SKM-1 (cell line): ENCODE measurements at regions not wholly inside any gene's neighbourhood (a gene's known extent, or its start where the extent isn't known, plus 50 kb on each side); places are given as distances from the start of the nearest gene placed in this dataset.
A peak's percentile ranks its signal among the peaks of the same experiment; 100 is the strongest.

Experiments
- DNase-seq: peaks from one replicate; lab custom pipeline; 2025; ENCODE audit not compliant: unreplicated experiment; lab: John Stamatoyannopoulos, UW

DNA sequence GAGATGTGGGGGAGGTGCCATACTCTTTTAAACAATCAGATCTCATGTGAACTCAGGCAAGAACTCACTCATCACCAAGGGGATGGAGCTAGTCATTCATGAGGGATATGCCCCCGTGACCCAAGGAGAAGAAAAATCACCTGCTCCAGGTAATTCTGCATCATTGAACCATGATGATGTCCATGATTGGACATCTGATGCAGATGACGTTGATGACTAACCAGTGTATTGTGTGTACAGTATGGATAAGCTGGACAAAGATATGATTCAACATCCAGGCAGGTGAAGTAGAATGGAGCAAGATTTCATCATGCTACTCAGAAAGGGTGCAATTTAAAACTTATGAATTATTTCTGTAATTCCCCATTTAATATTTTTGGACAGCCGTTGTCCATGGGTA, 286.4 kb upstream of the SMIM31 start:
- no peak for DNase-seq

DNA sequence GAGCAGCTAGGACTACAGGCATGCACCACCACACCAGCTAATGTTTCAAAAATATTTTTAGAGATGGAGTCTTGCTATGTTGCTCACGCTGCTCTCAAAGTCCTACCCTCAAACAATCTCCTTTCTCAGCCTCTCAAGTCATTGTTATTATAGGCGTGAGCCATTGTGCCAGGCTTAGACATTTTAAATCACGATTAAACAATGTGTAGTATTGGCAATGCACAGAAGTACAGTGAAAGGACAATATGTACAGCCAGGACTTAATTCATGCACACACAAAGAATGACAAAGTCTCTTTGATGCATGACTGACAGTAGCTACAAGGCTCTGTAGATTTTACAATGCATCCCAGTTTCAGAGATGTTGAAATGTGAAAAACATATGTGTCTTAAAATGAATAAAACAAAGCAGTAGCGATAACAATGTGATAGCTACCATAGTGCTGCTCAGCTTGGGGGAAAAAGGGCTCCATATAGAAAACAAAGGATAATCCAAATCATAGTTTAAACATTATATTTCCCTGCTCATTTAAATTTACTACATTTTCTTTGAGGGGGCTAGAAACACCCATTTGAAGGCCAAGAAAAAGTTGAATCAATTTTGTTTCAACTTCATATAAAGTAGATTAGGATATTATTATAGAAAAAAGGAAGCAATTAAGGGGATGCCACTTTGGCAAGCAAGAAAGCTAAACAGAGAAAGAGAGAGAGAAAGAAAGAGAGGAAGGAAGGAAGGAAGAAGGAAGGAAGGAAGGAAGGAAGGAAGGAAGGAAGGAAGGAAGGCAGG, 272.4 kb upstream of the SMIM31 start:
- DNase-seq, result no peak

DNA sequence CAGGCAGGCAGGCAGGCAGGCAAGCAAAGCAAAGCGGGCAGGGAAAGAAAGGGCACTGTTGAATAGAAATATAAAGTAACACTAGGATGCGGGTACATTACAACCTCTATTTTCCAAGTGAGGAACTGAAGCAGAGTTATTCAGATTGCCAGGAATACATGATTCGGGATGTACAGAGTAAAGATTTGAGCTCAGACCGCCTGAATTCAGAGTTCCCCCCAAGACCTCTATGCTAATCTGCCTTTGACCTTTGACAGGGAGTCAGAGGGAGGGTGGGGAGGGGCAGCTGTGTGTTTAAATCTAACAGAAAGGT, 271.9 kb upstream of the SMIM31 start:
- no peak for DNase-seq

DNA sequence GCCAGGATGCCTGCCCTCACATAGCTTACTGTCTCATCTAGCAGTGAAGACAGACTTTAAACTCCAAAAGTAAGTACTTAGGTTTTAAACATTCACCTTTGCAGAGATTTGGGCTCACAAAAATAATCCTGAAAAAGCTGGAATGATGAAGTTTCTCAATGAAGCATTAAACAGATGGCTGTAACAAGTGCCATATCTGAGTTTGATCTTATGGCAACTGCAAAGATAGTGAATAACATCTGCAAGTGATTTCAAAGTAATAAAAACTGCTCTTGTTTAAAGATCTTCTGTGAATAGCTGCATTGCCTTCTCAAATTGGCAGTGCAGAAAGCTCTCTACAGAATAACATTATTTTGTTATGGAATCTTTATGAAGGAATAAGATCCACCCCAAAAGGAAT, 271.2 kb upstream of the SMIM31 start:
- DNase-seq, result no peak

DNA sequence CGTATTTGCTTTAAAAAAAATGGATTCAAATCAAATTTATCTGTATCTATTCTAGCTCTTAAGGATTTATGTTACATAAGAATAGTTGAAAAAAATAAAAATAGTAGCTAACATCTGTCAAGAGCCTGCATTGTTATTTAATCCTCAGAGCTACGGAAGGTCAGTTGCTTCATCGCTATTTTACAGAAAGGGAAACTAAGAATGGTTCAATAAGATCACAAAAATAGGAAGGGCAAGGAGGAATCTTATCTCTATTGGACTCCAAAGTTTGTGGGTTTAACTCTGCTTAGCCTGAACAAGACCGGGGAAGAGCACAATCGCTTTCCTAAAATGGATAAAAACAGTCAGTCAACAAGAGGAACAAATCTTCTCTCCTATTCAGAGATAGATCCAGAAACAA, 270.2 kb upstream of the SMIM31 start:
- no peak for DNase-seq

DNA sequence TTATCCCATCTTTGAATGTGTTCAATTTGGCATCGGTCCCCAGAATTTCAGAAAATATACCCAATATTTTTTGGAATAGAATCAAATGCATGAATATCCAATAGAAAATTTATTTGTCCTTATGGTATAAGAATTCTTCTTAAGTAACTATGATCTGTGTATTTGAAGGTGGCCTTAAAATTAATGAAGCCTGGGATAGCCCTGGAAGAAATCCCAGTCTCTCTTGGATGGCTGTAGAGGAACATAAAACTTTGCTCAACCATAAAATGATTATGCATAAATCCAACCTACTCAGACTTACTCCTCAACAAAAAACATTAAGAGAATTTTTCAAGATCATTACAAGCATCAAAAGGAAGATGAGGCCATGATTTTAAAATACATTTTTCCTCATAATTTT, 269.4 kb upstream of the SMIM31 start:
- DNase-seq, result no peak

DNA sequence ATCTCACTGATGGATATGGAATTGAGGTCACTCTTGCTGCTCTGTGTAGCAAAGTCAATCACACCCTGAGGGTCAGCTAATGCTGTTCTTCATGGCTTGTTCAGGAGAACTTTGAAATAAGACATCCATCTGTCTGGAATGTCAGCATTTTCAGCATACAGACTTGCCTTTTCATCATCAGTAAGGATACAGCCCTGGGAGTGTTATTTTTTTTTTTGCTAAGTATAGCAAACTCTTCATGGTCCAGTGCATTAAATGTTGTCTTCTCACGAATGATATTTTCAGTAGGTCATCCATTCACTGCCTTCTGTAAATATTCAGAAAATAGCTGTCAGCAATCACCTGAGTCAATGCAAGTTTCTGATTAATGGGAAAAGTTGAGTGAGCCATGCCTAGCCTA, 268.8 kb upstream of the SMIM31 start:
- no peak for DNase-seq

DNA sequence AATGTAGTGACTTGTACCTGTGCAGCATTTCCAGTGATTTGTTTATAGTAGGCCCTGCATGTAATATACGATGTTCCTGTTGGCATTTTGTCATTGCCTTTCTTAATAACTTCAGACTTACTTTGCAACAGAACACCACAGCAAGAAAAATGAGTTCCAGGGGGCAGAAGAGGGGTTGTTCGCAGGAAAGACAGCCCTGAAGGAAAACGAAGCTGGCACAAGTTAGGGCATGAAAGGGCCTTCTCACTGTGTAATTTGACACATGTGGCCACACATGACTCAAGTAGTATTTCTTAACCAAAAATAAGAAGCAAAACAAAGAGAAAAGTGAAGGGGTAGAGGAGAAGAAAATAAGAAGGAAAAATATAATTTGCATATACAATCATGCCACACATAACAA, 265.8 kb upstream of the SMIM31 start:
- DNase-seq, result no peak

DNA sequence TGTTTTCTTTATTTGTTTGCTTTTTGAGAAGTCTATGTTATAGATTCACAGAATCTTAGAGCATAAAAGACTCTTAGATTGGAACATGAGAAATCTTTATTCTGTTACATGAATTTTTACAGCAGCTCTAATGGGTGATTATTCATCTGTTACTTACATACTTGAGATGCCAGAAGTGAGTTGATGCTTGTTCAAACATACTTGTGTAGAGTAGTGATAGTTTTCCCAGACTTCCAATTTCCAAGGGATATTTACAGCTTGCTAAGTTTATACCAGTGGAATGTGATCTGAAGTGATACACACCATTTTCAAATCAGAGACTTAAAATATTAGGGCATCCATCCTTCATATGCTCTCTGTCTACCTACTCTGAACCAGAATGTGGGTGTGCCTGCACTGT, 252.9 kb upstream of the SMIM31 start:
- no peak for DNase-seq

DNA sequence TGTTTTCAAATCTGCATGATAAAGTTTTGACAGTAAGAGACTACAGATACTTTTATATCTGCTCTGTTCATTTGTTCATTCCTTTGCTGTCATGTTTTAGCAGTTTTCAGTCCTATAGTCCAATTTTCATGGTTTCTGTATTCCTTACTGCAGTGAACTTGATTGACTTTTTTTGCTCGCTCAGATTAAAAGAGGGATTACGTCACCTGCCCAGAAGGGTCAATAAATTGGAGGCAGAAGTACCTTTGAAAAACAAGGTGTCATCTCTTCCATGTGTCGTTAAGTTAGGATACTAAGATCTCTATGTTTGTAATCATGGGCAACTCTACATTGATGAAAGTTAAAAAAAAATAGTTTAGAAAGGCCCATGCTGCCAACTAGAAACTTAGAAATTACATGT, 250.1 kb upstream of the SMIM31 start:
- no peak for DNase-seq

DNA sequence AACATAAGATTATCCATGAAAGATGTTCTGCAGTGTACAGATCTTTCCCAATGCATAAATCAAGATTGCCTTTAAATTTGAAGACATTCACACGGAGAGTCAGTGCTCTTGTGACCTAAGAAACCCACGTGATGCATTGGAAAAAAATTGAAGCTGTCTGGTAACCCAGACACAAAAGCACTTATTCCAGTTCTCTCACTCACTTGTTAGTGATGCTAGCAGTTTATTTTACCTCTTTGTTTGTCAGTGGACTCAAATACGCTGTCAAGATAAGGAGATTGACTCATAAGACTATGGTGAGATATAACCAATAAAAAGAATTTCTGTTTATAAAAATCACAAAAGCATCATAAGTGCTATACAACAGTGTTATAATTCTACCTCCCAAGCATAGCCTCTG, 245.8 kb upstream of the SMIM31 start:
- no peak for DNase-seq

DNA sequence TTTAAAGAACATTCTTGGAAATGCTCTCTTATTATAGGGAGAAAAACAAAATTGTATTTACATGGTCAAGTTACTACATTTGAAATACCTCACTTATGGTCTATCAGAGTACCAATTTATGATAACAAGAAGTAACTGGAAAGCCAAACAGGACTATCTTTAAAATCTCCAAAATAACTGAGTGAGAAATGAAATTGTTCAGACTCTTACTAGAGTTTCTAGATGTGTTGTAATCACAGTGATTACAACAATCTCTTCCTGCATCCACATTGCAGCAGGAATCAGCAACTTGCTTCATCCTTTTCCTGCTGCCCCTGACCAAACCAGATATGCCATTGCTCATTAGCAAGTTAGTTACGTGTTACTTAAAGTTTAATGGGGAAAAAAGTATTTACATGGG, 245.2 kb upstream of the SMIM31 start:
- peak; percentile 52 for DNase-seq

DNA sequence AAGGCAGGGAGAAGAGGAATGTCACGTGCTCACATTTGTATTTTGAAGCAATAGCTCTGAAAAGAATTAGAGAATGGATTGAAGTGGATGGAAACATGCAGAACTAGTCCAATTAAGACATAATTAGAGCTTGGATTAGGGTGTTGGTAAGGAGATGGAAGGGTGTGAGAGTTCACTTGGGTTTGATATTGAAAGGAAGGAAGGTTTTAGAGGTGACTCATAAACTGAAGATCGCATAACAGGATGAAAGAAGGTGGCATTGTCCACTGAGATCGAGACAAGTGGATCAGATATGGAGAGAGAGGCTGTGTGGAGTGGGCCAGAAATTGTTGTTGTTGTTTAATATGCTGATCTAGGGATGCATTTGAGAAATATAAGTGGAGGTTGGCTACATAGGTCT, 244.0 kb upstream of the SMIM31 start:
- peak; percentile 6 for DNase-seq

DNA sequence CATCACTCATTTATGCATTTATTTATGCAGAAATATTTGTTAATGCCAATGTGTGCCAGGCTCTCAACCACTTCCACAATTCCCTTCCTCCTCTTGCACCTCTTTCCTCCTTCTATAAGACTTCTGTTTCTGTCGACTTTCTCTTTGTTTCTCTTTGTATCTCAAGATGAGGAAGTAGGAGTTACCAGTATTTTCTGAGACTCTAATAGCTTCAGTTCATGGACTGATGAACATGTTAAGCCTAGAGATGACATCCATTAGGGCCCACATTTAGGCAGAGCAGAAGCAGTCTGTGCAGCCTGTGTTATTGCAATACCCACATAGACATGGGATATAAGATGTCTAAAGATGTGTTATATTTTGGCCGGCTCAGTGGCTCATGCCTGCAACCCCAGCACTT, 241.8 kb upstream of the SMIM31 start:
- DNase-seq, result peak; percentile 91

DNA sequence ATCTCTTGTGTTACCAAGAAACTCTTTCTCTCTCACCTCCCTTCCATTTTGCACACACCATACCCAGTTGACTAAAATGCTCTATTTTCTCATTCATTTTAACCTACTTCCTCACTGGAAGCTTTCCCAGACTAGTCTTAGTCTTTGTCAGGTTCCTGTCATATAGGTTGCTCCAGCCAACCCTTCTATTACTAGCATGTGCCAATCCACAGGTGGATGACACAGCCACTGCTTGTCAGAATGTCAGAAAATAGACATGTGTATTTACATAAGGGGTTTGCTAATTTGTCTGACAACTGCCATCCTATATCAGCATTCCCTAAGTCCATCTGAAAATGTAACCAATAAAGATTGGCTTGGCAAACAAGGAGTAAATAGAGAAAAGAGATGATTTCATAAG, 239.2 kb upstream of the SMIM31 start:
- no peak for DNase-seq

DNA sequence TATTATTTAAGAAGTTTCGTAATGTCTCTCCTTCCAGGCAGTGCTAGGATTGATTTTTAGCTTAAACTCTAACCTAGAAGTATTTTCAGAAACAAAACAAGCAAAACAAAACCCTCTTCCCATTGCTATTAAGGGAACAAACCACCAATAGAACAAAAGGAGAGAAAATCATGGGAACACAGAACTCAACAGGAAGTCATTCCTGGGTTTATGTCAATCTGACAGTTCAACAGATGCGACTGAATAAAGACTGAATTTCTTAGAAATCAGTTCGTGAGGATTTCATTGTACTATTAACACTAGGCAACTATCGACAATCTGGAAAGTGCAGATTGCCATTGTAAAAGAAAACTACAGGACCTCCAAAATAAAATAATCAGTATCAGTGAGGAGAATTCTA, 229.1 kb upstream of the SMIM31 start:
- no peak for DNase-seq

DNA sequence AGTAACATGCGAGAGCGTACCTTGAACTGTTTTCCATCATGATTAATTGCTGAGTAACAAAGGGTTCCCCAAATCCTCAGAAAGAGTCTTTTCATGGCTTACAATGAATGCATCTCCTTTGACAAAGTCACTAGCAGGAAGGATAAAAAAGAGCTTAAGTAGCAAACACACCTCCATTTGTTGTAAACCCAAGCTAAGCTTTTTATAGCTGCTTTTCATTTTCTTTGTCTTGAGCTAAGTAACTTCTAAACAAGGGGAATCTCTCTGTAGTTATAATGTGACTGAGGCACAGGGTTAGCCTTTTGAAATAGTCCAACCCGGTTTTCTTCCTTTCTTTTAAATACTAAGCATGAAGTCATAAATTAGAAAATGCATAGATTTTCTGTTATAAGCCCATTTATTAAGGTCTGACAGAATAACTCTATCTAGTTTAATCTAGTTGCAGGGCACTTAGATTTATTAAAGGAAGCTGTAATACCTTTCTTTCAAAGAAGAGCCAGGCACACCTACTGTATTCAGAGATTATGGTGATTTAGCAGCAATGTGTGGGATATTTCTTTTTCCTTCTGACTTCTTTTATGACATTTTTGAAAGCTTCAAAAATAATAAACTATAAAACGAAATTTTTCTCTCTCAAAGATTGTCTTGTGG, 226.9 kb upstream of the SMIM31 start:
- DNase-seq, result no peak

DNA sequence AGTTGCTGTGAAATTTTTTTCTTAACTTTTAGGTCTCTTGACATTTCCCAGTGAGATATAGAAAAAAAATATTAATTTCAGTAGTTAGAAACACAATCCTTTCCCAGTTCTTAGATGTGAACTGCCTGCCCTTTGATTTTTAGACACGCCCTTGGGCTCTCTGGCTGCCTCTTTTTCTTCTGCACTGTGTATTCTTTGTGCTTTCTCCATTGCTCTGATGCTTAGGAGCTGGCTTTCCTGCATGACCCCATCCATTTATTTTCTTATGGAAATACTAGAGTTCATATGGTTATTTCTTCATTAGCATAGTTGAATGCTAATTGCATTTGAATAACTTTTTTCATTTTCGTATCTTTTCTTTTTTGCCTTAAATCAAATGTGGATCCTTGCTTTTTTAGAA, 224.9 kb upstream of the SMIM31 start:
- DNase-seq, result no peak

DNA sequence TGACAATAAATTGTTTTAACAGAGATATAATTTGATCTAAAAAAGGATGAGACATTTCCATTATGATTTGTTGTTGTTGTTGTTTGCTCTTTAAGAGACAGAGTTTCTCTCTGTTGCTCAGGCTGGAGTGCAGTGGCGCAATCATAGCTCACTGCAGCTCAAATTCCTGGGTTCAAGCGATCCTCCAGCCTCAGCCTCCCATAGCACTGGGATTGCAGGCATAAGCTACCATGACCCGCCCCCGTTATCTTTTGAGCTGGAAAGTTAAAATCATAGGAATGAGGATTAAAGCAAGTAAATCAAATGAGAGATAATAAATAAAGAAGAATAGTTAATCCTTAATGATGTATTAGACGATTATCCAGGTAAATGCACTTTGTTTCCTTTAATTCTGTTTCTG, 224.4 kb upstream of the SMIM31 start:
- no peak for DNase-seq

DNA sequence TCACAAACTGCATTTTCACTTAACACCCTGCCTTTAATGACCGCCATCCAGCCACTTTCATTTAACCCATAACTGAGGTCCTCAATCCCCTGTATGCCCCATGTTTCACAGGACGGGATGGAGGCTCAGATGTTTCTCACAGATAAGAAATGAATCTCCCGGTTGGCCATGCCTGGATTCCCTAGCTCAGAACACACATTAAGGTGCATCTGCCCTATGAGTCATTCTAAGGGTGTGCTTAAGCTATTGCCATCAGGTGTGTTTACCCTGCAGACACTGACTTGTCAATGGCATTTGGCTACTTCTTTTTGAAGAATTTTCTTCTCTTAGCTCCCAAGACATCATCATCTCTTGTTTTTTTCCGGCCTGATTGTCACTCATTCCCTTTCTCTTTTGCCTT, 222.6 kb upstream of the SMIM31 start:
- no peak for DNase-seq

DNA sequence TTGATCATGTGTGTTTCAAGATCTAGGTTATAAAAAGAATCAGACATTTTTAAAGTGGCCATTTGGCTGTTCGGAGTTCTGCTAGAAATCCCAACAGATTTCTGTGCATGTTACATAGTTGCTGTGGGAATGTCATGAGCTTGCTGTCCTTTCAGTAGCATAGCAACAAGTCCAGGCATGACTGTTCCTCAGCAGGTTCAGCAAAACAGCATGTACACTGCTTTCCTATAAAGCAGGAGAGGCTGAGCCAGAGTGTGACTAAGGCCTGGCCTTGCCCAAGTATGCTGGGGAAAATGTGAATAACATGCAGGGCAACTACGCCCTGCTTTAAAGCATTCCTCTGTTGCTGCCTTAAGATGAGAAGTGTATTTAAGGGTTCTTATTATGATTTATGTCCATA, 217.1 kb upstream of the SMIM31 start:
- DNase-seq, result no peak

DNA sequence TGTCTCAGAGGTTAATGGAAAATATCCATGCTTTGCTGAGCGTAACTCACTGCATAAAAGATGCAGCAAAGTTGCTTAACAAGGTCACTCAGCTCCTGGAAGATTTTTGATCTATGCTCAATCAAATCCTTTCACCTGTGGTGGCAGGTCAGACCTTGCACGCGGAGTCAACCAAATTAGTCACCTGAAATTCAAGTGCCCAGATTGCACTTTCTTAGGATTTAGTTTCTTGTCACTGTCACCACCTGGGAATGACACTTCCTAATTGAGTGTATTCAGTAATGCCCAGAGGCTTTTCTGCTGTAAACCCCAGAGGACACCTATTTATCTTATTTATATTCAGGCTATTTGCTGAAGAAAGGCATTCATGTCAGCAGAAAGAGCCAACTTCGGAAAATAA, 215.8 kb upstream of the SMIM31 start:
- no peak for DNase-seq

DNA sequence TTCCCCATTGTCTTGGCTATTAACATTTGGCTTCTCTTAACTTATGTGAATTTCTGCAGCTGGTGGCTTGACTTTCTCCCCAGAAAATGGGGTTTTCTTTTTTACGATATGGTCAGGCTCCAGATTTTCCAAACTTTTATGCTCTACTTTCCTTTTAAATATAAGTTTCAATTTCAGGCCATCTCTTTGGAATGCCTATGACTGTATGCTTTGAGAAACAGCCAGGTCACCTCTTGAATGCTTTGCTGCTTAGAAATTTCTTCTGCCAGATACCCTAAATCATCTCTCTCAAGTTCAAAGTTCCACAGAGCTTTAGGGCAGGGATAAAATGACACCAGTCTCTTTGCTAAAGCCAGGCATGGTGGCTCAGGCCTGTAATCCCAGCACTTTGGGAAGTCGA, 212.9 kb upstream of the SMIM31 start:
- DNase-seq, result no peak
